CD4-positive, alpha-beta T cell (primary cell): ENCODE measurements at regions not wholly inside any gene's neighbourhood (a gene's known extent, or its start where the extent isn't known, plus 50 kb on each side); places are given as distances from the start of the nearest gene placed in this dataset.

Experiments used
- ATAC-seq: fragments of 200-7000 bp; cut with Tn5 transposase; one replicate; pipeline ENCODE4 v1.10.0; 2022; ENCODE audit warnings: mild to moderate bottlenecking; ENCODE audit not compliant: poor library complexity
- CTCF ChIA-PET: fragments of 350-600 bp; sonication (Branson Sonifier 250); formaldehyde crosslinking; loops from one replicate; lab custom pipeline; 2021; ENCODE audit warnings: antibody characterized with exemption, inconsistent platforms; lab: Charles Lee
- POLR2A ChIA-PET: fragments of 350-600 bp; sonication (Branson Sonifier 250); formaldehyde crosslinking; loops from one replicate; lab custom pipeline; 2021; ENCODE audit warnings: antibody characterized with exemption, inconsistent platforms; lab: Charles Lee
- DNase-seq, 14 experiments: peaks; one replicate each; pipeline ENCODE4 v3.0.0-alpha.2; 2013 to 2020; ENCODE audit warnings: mixed read lengths in 2 of 14
- H3K27ac ChIP-seq, 2 donors: one replicate each; pipeline versions ENCODE4 v1.5.1 to v1.7.0; 2013; ENCODE audit warnings: low read length in 2 of 2, low read depth in 1 of 2, mild to moderate bottlenecking in 1 of 2
- H3K27me3 ChIP-seq, 2 experiments: 1 replicate in 1 of 2; 2 replicates in 1 of 2; pipeline versions ENCODE4 v1.6.1 to v1.7.0; 2013; ENCODE audit warnings: low read length in 2 of 2, control low read depth in 1 of 2, mild to moderate bottlenecking in 1 of 2, moderate library complexity in 1 of 2; ENCODE audit not compliant: insufficient read depth in 2 of 2, control insufficient read depth in 1 of 2
- H3K36me3 ChIP-seq: one replicate; pipeline ENCODE4 v1.6.1; 2013; ENCODE audit warnings: low read length, control low read depth; ENCODE audit not compliant: insufficient read depth
- H3K4me1 ChIP-seq: one replicate; pipeline ENCODE4 v1.6.1; 2013; ENCODE audit warnings: low read length, control low read depth; ENCODE audit not compliant: insufficient read depth
- H3K4me3 ChIP-seq: one replicate; pipeline ENCODE4 v1.5.1; 2013; ENCODE audit warnings: mild to moderate bottlenecking, low read length, moderate library complexity
- H3K9me3 ChIP-seq, 2 experiments: 1 replicate in 1 of 2; 2 replicates in 1 of 2; pipeline versions ENCODE4 v1.6.1 to v1.7.0; 2013; ENCODE audit warnings: low read length in 2 of 2, mild to moderate bottlenecking in 2 of 2, control low read depth in 1 of 2, moderate library complexity in 1 of 2; ENCODE audit not compliant: control insufficient read depth in 1 of 2, insufficient read depth in 1 of 2
- H3K27ac Mint-ChIP-seq: one replicate; pipeline ENCODE4 v1.8.0; 2020; ENCODE audit warnings: mixed read lengths
- H3K27me3 Mint-ChIP-seq: one replicate; pipeline ENCODE4 v1.8.0; 2021; ENCODE audit warnings: mixed read lengths
- H3K36me3 Mint-ChIP-seq: one replicate; pipeline ENCODE4 v1.8.0; 2021; ENCODE audit warnings: low read depth, mixed read lengths
- H3K4me1 Mint-ChIP-seq: one replicate; pipeline ENCODE4 v1.8.0; 2021; ENCODE audit warnings: low read depth, mixed read lengths
- H3K4me3 Mint-ChIP-seq: one replicate; pipeline ENCODE4 v1.8.0; 2020; ENCODE audit warnings: mild to moderate bottlenecking, mixed read lengths
- H3K9me3 Mint-ChIP-seq: one replicate; pipeline ENCODE4 v1.8.0; 2020; ENCODE audit warnings: mixed read lengths
- intact Hi-C, 2 experiments: fragments of 100-400 bp; cut with DNase I in 1 of 2; cut with micrococcal nuclease in 1 of 2; formaldehyde crosslinking; loops; one replicate each; pipeline versions ENCODE4 v1.15.1 to v1.9.0; 2023 to 2025; cut with DNase I, micrococcal nuclease
- TF ChIP-seq, protein P1 (sequence below): fragments of 200-600 bp; IDR thresholded peaks from one replicate; pipeline ENCODE4 v1.8.0; 2022; ENCODE audit warnings: antibody characterized with exemption, mild to moderate bottlenecking

DNA sequence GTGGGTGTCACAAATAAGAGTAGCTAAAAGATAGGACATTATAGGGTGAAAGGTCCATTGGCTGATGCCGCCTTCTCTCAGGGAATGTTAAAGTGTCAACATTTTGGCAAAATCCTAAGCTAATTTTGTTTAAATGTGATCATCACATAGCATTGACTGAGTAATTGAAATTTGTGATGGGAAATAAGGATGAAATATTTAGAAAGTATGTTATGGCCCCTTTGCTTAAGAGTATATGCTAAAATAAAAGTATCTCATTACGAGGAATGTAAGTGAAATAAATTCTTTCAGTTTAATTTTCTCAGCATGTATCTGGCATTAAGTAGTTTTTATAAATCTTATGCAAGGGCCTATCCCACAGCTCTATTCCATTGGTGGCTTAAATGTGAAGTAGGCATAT is 229.2 kb downstream of the PRL start:
- no peak overlapping the region for H3K27ac ChIP-seq
- ATAC-seq (no peak), DNase-seq (no peak)
- no peaks in the 10 kb centered on the region for H3K9me3 Mint-ChIP-seq
- intact Hi-C loops = no loop called here
- peaks cover 8% of the 10 kb centered on the region for H3K4me1 Mint-ChIP-seq
- H3K4me1 ChIP-seq = peaks cover 8% of the 10 kb centered on the region
- H3K27me3 Mint-ChIP-seq = no peaks in the 10 kb centered on the region
- no peaks in the 10 kb centered on the region for H3K36me3 Mint-ChIP-seq
- no peaks in the 10 kb centered on the region for H3K36me3 ChIP-seq
- POLR2A ChIA-PET = no interaction called here
- no peak overlapping the region for H3K4me3 ChIP-seq
- peaks cover 0 to 4% of the 10 kb centered on the region in 2 experiments for H3K9me3 ChIP-seq
- no peak overlapping the region for H3K27ac Mint-ChIP-seq
- TF ChIP-seq, protein P1, sequence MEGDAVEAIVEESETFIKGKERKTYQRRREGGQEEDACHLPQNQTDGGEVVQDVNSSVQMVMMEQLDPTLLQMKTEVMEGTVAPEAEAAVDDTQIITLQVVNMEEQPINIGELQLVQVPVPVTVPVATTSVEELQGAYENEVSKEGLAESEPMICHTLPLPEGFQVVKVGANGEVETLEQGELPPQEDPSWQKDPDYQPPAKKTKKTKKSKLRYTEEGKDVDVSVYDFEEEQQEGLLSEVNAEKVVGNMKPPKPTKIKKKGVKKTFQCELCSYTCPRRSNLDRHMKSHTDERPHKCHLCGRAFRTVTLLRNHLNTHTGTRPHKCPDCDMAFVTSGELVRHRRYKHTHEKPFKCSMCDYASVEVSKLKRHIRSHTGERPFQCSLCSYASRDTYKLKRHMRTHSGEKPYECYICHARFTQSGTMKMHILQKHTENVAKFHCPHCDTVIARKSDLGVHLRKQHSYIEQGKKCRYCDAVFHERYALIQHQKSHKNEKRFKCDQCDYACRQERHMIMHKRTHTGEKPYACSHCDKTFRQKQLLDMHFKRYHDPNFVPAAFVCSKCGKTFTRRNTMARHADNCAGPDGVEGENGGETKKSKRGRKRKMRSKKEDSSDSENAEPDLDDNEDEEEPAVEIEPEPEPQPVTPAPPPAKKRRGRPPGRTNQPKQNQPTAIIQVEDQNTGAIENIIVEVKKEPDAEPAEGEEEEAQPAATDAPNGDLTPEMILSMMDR = no peak
- no peaks in the 10 kb centered on the region for H3K27me3 ChIP-seq
- no peak overlapping the region for H3K4me3 Mint-ChIP-seq
- CTCF ChIA-PET = interaction anchor here (0.6 kb wide), 1 partner anchor 11 kb away, joined by 3 read pairs; no protein-coding TSS in a partner anchor

DNA sequence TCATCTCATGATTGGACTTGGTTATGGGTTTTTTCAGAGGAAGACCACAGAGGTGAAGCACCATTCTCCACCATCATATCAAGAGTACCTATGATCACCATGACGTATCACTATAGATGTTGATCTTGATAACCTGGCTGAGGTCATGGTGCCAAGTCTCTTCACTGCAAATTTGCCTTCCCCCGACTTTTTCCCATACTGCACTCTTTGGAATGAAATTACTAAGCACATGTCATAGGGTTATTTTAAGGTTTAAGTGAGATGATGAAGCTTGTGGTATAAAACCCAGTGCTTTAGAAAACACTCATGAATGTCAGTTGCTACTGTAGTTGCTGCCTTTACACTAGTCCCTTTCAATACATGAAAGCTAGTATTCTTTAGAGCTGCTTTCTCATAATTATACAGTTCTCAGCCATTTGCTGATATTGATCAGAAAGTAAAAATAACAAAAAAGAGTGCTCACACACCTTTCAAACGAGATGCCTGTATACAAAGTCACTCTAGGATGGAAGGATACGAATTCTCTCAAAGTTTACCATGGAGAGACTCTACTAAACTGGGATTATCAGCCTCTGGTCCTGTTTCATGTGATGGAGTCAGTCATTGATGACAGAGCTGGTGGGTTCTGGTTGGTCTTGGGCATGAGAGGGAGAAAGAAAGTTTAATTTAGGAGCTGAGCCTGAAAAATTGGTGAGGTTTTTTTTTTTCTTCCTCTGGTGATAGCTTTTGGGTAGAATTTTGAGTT is 228.1 kb downstream of the PRL start:
- H3K27ac Mint-ChIP-seq = no peak overlapping the region
- H3K4me3 ChIP-seq = no peak overlapping the region
- DNase-seq (no peak), ATAC-seq (no peak)
- ChIA-PET POLR2A (interaction anchor here (0.7 kb wide), 2 partner anchors 37 to 474 kb away, joined by 3 to 4 read pairs; no protein-coding TSS in a partner anchor), CTCF (interaction anchor here (0.6 to 0.8 kb wide), 2 partner anchors 10 kb away, joined by 3 read pairs; no protein-coding TSS in a partner anchor)
- no peaks in the 10 kb centered on the region for H3K9me3 Mint-ChIP-seq
- H3K36me3 ChIP-seq = no peaks in the 10 kb centered on the region
- no peaks in the 10 kb centered on the region for H3K27me3 Mint-ChIP-seq
- H3K27me3 ChIP-seq = no peaks in the 10 kb centered on the region
- H3K4me1 Mint-ChIP-seq = no peaks in the 10 kb centered on the region
- no peak overlapping the region for H3K27ac ChIP-seq
- intact Hi-C loops = no loop called here
- TF ChIP-seq, protein P1 = no peak
- H3K4me3 Mint-ChIP-seq = no peak overlapping the region
- H3K4me1 ChIP-seq = no peaks in the 10 kb centered on the region
- H3K36me3 Mint-ChIP-seq = no peaks in the 10 kb centered on the region
- H3K9me3 ChIP-seq = no peaks in the 10 kb centered on the region

DNA sequence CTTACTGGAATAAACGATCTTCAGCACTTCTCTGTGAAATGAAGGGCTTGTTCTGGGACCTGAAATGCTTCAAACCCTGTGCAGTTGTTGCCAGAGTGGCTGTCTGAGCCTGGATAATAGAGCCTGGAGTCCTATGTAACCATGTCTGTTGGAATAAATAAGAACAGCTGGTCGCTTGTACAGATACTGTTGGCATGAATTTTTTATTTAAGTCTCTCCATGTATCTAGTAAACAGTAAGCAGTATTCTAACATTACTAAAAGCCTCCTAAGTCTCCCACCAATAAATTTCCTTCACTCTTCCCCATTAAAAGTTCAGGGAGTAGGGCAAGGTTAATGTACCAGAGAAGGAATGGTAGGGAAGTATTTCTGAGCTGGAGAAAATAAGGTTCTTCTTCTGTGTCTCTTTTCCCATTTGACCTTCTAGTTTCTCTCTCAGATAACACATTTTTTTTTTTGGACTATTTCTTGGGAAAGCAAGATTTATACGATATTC is 227.5 kb downstream of the PRL start:
- no peaks in the 10 kb centered on the region for H3K27me3 Mint-ChIP-seq
- intact Hi-C loops = no loop called here
- no peak overlapping the region for H3K27ac ChIP-seq

More for the DNA sequence above, 227.5 kb downstream of the PRL start:
- Mint-ChIP-seq H3K4me1 (no peaks in the 10 kb centered on the region), H3K4me3 (no peak overlapping the region), H3K9me3 (no peaks in the 10 kb centered on the region), H3K36me3 (no peaks in the 10 kb centered on the region), H3K27ac (no peak overlapping the region)
- TF ChIP-seq, protein P1 = no peak
- DNase-seq = no peak
- Histone ChIP-seq H3K4me1 (no peaks in the 10 kb centered on the region), H3K36me3 (no peaks in the 10 kb centered on the region), H3K27me3 (no peaks in the 10 kb centered on the region), H3K4me3 (no peak overlapping the region), H3K9me3 (no peaks in the 10 kb centered on the region)
- no peak for ATAC-seq
- CTCF ChIA-PET = interaction anchor here (0.8 kb wide), 1 partner anchor 9 kb away, joined by 3 read pairs; no protein-coding TSS in a partner anchor
- POLR2A ChIA-PET = interaction anchor here (0.7 kb wide), 1 partner anchor 475 kb away, joined by 4 read pairs; no protein-coding TSS in a partner anchor
